ENCODE measurements at regions not wholly inside any gene's neighbourhood (a gene's known extent, or its start where the extent isn't known, plus 50 kb on each side); places are given as distances from the start of the nearest gene placed in this dataset.
"Not testable (repeated sequence)": the region's sequence is repeated elsewhere in the genome, so short reads cannot be mapped to it uniquely, and the experiment has no call there.

GRCh38 chr5:99901972-99902371 lies 633.2 kb upstream of the FAM174A start:
- DNase-seq (ENCODE audit: low spot score), result no peak

DNA sequence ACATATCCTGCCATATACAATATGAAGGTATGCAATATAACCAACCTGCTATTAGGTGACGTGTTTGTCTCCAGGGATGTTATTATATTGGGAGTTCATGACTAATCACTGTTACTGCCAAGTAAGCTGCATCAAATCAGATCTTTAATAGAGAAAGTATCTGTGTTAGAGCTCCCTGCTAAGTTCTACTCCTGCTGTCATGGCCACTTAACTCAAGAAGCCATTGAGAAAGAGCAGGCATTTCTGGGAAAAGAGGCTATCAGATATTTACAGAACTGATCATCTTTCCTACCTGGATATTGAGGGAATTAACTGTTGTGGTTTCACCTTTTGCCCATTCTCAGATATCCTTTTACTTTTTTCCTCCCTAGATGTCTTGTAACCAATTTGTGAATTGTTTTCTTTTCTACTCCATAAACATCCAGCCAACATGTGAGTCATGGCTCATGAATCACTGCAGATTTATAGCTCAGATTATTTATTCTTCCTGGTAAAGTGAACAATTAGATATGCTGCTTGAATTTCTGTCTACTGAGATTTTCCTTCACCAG lies 634.8 kb upstream of the FAM174A start:
- DNase-seq (ENCODE audit: low spot score), result peak; percentile 91

DNA sequence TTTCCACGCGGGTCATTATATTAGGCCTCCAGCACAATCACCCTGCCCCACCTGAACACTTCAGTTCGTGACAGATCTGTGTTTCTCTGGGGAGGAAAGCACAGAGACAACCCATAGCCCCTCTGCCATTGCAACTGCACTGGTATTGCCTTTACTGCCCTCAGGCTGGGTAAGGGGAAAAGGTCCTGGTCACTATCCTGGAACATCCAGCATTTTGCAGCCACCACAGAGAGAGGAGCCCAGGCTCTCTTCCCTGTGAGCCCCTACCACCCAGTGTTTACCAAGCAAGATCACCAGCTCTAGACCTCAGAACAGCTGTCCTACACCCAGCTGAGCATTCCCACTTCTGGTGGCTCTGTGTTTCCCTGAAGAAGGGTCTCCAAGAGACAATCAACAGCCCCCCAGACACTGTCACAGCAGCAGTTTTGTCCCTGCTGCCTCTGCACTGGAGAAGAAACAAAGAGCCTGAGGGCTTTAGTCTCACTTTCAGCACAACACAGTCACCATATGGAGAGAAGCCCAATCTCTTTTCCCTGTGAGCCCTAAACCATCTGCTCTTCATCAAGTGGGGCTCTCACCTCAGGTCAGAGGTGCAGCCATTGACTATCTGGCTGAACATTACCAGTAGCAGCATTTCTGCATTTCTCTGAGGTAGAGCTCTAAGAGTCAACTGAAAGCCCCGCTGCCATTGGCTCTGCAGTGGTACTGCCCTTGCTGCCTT lies 655.2 kb upstream of the FAM174A start:
- no peak for DNase-seq (ENCODE audit: low spot score)

GRCh38 chr5:99878830-99879229 lies 656.3 kb upstream of the FAM174A start:
- DNase-seq (ENCODE audit: low spot score), result no peak

DNA sequence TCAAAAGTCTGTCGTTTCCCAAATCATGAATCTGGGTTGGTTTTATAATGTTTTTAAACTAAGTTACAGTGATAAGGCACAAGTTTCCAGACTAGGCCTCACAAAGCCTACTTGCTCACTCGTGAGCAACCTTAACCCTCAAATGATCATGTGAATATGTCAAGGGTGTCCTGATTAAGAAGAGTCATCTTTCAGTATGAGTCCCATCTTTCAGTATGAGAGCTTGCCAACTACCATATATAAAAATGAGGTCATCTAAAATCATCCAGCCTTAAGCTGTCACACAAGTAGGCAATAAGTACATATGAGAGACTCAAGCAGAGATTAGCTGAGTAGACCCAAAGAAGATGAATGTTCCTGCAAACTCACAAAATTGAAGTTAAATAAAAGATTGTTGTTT lies 668.4 kb upstream of the FAM174A start:
- DNase-seq (ENCODE audit: low spot score), result no peak

GRCh38 chr5:99865159-99865558 lies 670.0 kb upstream of the FAM174A start:
- DNase-seq (ENCODE audit: low spot score), result no peak

DNA sequence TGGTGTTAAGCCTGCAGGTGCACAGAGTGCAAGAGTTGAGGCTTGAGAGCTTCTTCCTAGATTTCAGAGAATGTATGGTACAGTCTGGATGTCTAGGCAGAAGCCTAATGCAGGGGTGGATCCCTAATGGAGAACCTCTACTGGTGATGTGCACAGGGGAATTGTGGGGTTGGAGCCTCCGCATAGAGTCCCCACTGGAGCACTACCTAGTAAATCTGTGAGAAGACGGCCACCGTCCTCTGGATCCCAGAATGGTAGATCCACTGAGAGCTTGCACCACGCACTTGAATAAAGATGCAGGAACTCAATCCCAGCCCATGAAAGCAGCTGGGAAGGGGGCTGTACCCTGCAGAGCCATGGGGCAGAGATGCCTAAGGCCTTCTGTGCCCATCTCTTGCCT lies 699.4 kb upstream of the FAM174A start:
- DNase-seq (ENCODE audit: low spot score), result no peak

GRCh38 chr5:99827136-99827535 lies 708.0 kb upstream of the FAM174A start:
- DNase-seq (ENCODE audit: low spot score), result no peak

DNA sequence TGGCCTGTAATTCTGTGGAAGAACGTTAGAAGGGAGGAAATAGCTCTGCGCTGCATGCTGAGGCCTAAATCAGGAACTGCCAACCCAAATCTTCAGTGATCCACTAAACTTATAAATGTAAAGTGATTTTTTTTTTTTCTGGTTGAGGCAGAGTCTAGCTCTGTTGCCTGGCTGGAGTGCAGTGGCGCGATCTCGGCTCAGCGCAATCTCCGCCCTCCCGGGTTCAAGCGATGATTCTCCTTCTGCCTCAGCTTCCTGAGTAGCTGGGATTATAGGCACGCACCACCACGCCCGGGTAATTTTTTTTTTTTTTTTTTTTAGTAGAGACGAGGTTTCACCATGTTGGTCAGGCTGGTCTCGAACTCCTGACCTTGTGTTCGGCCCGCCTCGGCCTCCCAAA lies 717.4 kb upstream of the FAM174A start:
- no peak for DNase-seq (ENCODE audit: low spot score)

- no peak for DNase-seq (ENCODE audit: low spot score)
These were observed 720.7 kb upstream of the FAM174A start for GRCh38 chr5:99814321-99815063.

DNA sequence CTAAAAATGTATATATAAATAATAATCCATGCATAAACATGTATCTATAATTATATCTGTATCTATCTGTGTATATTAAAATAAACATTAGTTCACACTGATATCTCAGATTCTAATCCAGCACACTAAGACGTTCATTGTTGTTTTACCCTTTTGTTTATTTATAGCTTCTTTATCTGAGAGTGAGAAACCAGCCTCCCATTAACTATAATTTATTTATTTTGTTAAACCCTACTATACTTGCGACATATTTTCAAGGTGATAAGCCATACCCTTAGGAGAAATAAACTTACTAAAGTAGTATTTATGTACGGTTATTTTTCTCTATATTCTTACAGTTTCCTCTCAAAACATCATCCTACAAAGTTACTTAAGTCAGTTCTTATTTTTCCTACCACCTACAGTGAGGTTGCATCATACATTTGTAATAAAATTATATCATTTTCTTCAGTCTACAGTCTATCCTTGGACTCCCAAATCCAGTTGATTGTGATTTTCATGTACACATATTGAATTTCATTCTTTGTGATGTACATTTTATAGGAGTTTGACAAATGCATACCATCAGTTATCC lies 726.4 kb upstream of the FAM174A start:
- DNase-seq (ENCODE audit: low spot score), result no peak

DNA sequence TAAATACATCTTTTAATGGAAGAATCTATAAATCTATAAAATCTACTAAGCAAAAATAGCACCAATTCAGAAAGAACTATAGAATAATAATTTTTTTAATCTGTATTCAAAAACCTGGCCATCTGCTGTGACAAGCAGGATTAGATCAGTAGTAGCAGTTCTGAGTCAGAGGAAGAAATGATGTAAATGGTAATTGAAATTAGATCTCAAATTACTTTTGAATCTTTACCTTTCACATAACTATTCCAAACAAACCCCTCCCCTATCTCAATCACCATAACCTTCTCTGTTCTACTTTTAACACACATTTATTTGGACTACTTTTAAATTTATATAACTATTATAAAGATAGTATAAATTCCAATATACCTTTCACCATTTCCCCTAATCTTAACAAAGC lies 727.8 kb upstream of the FAM174A start:
- no peak for DNase-seq (ENCODE audit: low spot score)

- no peak for DNase-seq (ENCODE audit: low spot score)
These were observed 740.1 kb upstream of the FAM174A start for GRCh38 chr5:99795031-99795430.

- DNase-seq (ENCODE audit: low spot score), result no peak
These were observed 746.7 kb upstream of the FAM174A start for GRCh38 chr5:99788482-99788881.

DNA sequence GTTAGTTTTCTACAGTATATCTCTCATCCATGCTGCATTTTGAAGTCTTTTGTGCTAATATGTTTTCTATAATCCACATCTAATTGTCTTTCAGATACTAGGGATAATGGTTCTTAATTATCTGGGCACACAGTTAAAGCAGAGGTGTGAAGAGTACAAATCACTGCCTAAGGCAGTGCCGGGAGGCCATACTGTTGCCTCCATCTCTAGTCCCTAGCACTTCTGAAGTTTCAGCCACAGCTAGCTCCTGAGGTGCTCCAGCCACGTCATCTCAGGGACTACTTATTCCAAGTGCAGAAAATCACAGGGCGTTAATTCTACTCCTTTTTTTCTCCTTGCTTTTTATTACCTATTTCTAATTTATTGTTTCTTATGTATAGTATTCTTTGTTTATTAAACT lies 760.0 kb upstream of the FAM174A start:
- DNase-seq (ENCODE audit: low spot score), result no peak

DNA sequence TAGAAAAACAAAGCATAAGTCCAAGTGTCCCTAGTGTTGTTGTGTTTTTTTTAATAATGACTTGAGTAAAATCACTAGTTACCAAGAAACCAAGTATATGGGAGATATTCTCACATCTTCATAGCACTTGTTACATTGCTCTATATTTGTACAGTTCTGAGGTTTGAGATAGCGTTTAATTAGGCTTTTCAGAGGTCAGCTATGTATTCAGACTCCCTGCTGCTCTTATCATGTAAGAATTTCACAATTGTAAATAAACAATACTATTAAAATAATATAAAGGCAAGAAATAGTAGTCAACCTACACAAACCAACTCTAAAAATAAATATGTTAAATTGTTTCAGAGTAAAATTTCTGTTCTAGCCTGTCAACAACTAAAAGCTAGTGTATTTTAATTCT lies 761.9 kb upstream of the FAM174A start:
- no peak for DNase-seq (ENCODE audit: low spot score)

DNA sequence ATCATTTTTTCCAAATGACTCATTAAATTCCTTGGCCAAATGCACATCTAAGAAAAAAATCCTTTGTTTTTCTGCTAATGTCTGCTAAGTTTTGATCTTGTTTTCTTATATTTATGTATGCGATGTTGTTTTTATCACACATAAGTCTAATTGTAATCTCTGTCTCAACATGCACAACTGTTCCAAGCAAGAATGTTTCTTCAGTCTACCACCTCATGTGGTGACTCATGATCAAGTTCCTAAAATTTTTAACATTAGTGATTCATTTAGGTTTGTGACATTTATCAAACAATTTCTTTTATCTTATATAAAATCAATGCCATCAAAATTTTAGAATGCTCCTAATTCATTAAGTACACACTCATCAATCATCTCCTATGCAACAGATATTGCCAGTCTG lies 763.9 kb upstream of the FAM174A start:
- DNase-seq (ENCODE audit: low spot score), result no peak

GRCh38 chr5:99765011-99765410 lies 770.2 kb upstream of the FAM174A start:
- DNase-seq (ENCODE audit: low spot score), result no peak

GRCh38 chr5:99763021-99763774 lies 772.0 kb upstream of the FAM174A start:
- DNase-seq (ENCODE audit: low spot score), result no peak

DNA sequence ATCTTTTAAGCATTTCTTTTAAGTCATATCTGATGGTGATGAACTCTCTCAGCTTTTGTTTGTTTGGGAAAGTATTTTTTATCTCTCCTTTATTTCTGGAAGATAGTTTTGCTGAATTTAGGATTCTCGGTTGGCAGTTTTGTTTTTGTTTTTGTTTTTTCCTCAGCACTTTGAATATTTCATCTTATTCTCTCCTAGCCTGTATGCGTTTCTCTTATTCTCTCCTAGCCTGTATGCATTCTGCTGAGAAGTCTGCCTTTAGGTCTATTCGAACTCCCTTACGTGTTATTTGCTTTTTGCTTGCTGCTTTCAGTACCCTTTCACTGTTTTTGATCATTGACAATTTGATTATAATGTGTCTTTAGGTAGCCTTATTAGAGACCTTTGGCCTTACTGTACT lies 787.8 kb upstream of the FAM174A start:
- no peak for DNase-seq (ENCODE audit: low spot score)

DNA sequence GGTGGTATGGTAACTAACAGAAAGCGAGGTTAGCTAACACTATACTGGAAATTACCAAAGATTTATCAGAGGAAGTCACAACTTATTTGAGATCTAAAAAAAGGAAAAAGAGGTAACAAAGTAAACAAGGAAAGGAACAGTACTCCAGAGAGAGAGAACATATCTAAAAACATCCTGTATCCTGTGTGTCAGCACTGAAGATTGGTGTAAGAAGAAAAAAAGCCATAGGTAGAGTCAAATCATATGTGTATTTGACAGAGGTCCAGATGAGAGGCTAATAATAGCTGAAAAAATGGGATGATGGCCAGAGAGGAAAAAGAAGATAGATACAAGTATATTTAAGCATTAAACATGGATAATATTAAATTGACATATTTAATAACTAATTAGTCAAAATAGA lies 802.0 kb upstream of the FAM174A start:
- not testable (repeated sequence) for DNase-seq (ENCODE audit: low spot score)

DNA sequence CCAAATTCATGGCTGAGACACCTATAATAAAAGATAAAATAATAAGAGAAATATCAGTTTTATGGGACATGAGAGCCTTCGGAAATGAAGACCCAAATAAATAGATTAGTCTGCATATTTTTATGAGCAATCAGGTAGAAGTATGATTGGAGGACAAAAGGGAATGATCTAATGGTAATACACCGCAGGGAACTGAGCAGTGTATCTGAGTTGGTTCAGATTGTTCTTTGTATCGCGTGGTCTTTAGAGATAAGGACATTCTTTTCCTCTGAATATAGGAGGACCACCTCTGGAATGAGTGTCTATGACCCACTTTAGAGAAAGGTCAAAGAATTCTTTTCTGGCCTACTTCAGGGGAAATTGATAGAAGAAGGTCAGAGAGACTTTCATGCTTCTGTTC lies 801.8 kb upstream of the CHD1 start:
- not testable (repeated sequence) for DNase-seq (ENCODE audit: low spot score)

Data from A172 (cell line).